ENCODE measurements at regions not wholly inside any gene's neighbourhood (a gene's known extent, or its start where the extent isn't known, plus 50 kb on each side); places are given as distances from the start of the nearest gene placed in this dataset.
"Not testable (repeated sequence)": the region's sequence is repeated elsewhere in the genome, so short reads cannot be mapped to it uniquely, and the experiment has no call there.

DNA sequence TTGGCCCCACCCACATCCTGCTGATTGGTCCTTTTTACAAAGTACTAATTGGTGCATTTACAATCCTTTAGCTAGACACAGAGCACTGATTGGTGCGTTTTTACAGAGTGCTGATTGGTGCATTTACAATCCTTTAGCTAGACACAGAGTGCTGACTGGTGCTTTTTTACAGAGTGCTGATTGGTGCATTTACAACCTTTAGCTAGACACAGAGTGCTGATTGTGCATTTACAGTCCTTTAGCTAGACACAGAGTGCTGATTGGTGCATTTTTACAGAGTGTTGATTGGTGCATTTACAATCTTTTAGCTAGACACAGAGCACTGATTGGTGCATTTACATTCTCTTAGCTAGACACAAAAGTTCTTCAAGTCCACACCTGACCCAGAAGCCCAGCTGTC is 144.2 kb upstream of the XIRP2 start:
- DNase-seq (ENCODE audit: low read depth in 2 of 2), result not testable (repeated sequence)

DNA sequence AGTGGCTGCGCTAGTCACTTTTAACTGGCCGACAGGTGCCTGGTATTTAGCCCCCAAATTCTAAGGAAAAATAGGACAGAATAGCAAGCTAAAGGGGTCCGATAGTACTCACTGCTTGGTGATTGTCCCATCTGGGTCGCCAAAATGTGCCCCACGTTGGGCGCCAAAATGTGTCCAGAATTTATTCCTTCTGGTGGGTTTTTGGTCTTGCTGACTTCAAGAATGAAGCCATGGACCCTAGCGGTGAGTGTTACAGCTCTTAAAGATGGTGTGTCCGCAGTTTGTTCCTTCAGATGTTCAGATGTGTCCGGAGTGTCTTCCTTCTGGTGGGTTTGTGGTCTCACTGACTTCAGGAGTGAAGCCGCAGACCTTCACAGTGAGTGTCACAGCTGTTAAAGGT is 144.8 kb upstream of the XIRP2 start:
- peak; percentile 1 for DNase-seq (ENCODE audit: low read depth in 2 of 2)

DNA sequence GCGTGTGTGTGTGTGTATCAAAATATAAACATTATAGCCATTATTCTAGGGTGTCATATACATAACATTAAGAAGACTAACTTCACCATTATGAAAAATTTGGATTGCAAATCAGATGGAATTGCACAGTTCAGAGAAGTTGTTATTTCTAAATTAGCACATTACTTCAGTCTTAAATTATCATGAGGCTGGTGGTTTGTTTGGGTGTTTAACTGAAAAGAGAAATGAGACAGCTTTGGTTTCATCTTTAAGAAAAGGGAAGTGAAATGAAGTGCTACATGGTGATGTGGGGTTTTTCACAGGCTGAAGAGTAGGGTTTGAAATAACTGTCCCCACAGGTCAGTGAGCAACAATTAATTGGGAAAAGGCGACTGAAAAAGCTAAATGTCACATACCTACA is 161.2 kb upstream of the XIRP2 start:
- DNase-seq (ENCODE audit: low read depth in 2 of 2), result no peak

DNA sequence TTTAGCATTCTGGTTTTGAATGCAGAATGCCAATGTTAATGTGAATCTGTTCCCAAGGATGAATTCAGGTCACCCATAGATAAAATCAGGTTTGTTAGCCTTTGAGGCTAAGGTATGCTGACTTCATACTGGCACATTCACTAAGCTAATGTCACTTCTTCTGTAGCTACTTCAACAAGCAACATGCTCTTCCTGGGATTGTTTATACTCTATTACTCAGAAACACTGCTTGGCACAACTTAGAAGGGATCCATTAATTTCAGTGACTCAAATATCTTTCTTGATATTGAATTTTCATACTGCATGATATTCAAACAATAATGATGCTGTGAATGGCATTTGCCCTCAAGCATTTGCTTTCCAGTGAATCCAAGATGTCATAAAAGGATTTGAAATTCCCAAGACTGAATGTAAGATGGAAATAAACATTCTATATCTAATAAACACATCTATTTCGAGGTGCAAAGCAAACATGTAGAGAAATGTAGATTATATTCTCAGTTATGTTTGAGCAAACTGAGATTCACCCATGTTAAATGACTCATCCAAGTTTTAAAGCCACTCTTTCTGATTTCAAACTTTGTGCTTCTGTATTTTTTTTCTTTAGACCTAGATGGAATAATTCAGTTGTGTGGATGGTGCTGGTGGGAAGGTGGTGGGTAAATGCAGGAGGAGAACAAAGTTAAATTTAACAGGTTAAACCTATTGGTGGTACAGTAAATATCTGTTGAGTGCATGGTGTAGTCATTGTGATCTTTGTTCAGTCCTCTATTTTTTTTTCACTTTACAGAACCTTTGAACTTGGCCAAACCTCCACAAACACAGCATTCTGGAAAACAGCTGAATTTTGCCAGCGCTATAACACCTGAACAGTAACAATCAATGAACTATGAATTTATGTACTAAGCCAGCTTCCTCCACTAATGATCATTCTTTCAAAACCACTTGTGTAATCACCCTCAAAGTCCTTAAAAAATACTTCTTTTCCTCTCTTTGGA is 162.1 kb upstream of the XIRP2 start:
- DNase-seq (ENCODE audit: low read depth in 2 of 2), result no peak

DNA sequence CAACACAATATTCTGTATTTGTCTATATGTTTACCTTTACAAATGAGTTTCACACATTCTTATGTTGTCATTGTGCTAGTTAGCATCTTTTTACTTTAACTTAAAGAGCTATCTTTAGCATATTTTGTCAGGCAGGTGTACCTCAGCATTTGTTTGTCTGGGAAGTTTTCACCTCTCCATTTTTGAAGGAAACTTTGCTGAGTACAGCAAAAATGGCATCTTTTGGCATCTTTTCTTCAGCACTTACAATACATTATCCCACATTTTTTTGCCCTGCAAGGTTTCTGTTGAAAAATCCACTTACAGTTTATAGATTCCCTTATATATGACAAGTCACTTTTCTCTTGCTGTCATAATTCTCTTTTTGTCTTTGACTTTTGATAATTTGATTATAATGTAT is 171.3 kb upstream of the XIRP2 start:
- DNase-seq (ENCODE audit: low read depth in 2 of 2), result no peak

DNA sequence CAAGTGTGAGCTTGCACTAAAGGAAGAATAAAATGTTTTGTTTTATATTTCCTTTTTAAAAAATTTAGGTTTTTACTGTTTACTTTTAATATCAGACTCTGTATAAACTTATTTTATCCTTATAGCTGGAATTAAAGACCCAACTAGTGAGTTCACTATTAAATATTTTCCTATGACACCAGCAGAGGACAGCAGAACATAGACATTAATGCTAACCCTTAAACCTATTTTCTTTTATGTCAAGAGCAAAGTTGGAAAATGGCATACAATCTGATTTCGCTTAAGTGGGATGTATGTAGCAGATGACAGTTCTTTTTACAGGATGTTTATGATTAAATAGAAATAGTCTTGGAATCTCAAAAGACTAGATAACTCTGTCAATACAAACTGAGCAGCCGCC is 188.2 kb upstream of the XIRP2 start:
- DNase-seq (ENCODE audit: low read depth in 2 of 2), result no peak

DNA sequence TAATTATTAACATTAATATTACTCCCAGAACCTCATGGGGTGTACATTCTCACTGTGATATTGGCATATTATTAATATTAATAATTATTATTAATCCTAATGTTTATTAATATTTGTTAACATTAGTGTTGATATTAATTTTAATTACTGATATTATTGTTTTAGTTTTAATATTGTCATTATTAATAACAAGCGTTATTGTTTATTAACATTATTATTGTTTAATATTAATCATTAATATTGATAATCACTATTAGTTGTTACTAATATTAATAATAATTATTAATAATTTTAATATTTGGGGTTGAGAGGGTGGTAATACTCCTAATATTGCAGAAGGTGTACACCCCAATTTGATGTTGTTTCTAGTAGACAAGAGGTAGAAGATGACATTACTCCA is 193.1 kb upstream of the XIRP2 start:
- no peak for DNase-seq (ENCODE audit: low read depth in 2 of 2)

DNA sequence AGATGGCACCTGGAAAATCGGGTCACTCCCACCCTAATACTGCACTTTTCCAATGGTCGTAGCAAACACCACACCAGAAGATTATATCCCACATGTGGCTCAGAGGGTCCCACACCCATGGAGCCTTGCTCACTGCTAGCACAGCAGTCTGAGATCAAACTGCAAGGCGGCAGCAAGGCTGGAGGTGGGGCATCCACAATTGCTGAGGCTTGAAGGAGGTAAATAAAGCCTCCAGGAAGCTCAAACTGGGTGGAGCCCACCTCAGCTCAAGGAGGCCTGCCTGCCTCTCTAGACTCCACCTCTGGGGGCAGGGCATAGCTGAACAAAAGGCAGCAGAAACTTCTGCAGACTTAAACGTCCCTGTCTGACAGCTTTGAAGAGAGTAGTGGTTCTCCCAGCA is 192.0 kb upstream of the SCN7A start:
- not testable (repeated sequence) for DNase-seq (ENCODE audit: low read depth in 2 of 2)

DNA sequence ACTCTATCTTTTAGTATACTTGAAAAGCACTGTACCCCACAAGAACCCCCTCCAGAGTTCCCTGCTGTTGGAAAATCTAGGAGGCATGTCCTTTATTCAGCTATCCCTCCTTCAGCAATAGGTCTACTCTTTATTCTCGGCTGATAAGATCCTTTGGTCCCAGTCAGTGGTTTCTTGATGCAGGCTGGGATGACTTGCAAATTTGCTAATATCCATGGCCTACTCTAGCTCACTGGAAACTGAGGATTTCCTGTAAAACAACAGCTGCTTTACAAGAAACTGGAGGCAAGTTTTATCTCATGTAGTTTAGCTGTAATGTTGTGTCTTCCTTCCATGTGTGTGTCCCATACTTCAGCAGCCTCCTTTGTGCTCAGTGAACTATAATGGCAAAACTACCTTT is 183.9 kb upstream of the SCN7A start:
- DNase-seq (ENCODE audit: low read depth in 2 of 2), result no peak

DNA sequence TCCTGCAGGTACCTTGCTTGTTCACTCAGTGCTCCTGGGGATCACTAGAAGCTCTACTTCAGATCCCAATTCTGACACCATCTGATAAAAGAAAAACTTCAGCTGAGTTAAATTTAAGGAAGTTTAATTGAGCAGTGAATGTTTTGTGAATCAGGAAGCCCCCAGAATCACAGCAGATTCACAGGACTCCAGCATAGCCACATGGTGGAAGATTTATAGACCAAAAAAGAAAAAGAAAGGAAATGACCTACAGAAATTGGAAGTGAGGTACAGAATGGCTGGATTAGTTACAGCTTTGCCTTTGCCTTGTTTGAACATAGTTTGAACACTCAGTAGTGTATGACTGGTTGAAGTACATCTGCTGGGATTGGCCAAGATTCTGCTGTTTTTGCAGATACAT is 182.7 kb upstream of the SCN7A start:
- DNase-seq (ENCODE audit: low read depth in 2 of 2), result no peak

DNA sequence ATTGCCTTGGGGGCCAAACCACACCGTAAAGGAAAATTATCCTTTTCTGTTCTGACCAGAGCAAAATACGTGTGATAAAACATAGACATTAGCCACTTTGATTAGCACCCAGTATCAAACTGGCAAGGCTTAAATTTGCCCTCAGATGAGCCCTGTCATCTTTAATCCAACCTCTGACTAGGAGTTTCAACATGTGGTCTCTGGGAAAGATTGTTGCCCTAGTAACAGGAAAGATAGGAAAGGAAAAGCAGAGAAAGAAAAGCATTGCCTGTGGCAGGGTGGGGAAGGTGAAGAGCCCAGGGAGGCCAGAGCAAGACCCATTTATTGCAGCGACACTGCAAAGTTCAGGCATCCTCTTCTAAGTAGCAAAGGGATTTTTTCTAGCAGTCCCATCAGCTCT is 181.5 kb upstream of the SCN7A start:
- DNase-seq (ENCODE audit: low read depth in 2 of 2), result no peak

DNA sequence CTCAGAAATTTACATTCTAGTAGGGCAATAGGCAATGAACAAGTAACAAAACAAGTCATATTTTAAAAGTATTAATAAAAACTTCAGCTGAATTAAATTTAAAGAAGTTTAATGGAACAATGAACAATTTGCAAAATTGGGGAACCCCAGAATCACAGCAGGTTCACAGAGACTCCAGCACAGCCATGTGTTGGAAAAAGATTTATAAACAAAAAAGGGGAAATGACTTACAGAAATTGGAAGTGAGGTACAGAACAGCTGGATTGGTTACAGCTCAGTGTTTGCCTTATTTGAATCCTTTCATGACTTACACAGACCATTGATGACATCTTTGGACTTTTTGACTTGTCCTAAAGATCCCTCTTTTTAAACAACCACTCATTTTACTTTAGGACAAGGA is 179.9 kb upstream of the SCN7A start:
- DNase-seq (ENCODE audit: low read depth in 2 of 2), result no peak

DNA sequence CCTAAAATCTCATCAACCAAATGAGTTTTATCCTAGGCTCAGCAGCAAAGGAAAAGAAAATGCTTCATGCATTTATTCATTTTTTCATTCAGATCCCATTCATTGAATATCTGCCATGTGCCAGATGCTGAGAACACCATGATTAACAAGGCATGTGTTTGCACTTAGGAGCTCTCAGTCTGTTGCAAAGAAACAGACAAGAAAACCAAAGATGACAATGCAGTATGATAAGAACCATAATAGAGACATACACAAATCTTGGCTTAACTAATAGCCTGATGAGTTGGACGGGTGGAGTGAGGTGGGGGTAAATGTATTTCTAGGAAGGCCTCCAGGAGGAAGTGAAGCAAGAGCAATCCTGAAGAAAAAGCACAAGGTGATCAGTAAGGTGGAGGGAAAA is 177.8 kb upstream of the SCN7A start:
- no peak for DNase-seq (ENCODE audit: low read depth in 2 of 2)

DNA sequence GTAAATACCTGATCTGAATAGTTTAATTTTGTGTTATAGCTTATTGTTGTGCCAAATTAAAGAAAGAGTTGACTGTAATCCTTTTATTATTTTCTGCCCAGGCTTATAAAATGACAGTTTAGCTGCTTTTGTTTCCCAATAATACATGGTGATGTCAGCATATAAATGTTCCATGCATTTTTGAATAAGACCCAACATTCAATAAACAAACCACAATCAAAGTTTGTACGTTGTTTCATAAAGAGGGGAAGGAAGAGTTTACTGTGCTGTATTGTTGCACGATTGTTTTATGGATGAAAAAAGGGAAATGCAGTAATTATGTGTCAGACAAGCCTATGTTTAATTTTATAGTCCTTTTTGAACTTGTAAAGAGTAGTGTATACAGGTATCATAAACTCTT is 177.2 kb upstream of the SCN7A start:
- DNase-seq (ENCODE audit: low read depth in 2 of 2), result no peak

DNA sequence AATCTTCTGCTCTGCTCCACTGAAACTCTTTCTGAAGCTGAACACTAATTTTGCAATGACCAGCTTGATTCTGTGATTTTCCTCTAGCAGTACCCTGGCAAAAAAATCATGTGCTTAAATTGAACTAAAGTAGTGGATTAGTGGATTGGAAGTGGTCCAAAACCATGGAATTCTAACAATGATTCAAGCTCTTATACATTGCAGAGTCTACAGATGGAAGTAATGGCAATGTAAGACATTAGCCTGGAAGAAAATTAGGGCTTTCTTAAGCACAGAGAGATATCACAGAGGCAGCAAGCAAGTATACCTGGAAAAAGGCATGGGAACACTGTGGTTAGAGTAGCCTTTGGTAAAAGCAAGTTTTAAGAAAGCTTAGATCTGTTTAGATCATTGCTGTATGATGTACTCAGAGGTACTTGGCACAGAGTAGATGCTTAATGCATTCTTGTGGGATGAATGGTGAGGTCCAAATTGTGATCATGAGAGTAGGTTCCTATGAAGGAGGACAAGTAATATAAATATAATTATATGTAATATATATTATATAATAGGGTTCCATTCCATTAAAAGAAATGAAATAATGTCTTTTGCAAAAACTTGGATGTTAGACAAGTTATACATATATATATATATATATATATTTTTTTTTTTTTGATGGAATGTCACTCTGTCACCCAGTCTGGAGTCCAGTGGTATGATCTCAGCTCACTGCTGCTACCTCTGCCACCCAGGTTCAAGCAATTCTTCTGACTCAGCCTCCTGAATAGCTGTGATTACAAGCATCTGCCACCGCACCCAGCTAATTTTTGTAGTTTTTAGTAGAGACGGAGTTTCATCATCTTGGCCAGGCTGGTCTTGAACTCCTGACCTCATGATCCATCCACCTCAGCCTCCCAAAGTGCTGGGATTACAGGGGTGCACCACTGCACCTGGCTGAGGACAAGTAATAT is 172.2 kb upstream of the SCN7A start:
- no peak for DNase-seq (ENCODE audit: low read depth in 2 of 2)

DNA sequence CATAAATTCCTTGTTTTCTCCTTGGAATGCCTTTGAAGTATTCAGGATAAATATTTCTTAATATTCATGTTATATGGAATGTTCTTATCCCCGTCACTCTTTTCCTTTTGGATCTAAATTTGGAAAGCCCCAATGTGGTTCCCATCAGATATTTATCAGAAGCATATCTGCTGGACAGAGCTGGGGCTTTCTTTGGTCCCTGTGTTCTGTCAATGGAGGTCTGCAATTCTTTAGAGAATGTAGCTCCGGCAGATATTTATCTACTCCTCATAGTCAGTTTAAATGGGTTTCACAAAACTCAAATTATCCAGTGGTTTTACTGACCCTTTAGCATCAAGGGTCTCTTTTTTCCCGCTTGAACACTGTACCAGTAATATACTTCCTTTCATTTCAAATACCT is 167.8 kb upstream of the SCN7A start:
- no peak for DNase-seq (ENCODE audit: low read depth in 2 of 2)

DNA sequence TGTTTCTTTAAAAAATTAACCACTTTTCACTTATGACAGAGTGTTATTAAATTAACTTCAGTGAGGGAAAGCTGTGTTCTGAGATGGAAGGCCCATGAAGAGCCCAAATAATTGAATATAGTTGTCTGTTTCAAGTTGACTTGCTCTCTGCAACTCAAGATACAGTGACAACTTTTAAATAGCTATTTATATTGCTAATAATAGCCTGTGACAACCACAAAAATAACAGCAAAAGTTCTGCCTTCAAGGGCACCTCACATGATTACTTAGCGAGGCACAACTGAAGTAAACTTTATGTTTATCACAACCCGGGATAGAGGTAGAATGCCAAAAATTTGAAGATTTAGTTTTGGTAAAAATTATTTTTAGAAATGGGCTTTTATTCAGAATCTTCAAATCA is 167.3 kb upstream of the SCN7A start:
- DNase-seq (ENCODE audit: low read depth in 2 of 2), result no peak

DNA sequence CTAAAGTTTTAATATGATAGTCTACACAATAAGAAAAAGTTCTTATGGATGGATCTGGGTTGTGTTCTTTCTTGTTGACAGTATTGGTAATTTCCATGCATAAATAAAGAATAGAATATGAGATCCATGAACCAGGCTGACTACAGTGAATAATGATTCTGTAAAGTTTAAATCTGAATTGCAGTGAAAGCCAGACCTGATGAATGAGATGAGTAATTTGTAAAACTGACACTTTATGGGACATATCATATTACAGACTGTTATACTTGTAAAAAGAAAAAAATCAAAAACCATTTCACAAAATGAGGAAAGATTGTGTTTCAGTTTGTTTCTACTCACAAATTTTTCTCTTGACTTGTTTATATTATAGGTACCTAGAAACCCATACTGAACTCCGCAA is 164.9 kb upstream of the SCN7A start:
- DNase-seq (ENCODE audit: low read depth in 2 of 2), result no peak

DNA sequence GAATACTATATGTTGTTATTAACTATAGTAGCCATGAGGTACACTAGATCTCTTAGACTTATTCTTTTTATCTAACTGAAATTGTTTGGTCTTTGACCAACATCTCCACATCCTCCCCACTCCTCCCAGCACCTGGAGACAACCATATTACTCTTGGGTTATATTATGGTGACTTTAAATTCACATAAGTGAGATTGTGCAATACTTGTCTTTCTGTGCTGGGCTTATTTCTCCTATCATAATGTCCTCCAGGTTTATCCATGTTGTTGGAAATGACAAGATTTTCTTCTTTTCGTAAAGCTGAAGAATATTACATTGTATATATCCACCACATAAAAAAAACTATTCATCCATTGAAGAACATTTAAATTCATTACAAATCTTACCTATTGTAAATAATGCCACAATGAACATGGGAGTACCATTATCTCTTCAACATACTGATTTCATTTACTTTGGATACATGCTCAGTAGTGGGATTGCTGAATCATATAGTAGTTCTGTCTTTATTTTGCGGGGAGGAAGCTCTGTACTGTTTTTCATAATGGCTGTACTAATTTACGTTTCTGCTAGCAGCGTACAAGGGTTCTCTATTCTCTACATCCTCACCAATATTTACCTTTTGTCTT is 159.2 kb upstream of the SCN7A start:
- peak in 1 of 2 donors; percentile 57 for DNase-seq (ENCODE audit: low read depth in 2 of 2)

DNA sequence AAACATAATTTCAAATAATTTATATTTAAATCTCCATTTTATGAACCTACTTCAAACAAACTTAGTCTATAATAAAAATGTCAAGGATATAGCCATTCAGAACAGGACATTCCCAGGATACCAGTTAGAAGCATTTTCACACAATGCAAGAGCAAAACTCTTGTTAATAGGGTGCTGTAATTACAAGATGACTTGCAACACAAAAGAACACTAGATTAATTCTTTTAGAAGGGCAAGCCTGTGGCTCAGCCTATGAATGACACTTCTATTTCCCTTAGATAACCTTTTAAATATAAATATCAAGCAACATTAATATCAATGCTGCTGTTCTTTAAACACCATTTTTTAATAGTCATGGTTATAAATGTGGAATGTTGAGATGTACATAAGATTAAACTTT is 157.9 kb upstream of the SCN7A start:
- DNase-seq (ENCODE audit: low read depth in 2 of 2), result no peak

DNA sequence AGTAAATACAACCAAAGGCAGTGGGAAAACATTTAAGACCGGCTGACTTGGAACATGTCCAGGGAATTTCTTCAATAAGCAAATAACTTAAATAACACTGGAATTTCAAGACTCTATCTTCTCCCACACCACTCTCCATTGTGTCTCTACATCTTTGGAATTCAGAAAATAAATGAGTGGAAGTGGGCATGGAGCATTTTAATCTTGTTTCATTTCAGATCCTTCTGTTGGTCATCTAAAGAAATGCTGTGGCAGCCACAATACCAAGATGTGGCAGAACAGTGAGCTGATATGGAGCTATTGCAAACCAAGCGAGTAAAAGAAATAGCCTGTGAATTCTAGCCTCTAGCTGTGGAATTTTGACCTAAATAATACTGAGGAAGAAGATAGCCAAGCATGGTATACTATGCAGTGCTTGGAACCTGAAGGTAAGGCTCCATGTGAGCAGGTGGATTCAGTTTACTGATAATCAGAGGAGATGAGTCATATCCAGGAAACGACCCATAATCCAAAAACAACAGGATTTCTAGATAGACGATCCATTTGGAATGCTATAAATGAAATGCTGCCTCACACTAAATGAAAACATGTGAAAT is 157.1 kb upstream of the SCN7A start:
- DNase-seq (ENCODE audit: low read depth in 2 of 2), result peak; percentile 1 to 49

DNA sequence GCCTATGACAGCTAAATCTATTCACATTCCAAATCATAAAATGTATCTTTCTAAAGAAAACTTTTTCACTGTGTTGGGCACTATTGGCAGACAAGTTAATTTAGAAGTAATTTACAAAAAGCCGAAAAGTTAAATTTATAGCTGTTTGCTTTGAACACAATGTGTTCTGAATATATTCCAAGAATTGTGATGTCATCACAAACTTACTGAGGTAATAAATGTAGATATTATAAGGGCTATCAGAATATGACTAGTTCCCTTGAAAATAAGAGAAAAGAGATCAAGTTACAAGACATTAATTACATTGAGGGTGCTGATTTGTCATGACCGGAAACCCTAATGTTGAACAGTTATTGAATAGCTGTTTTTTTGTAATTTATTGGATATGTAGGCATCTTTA is 153.9 kb upstream of the SCN7A start:
- no peak for DNase-seq (ENCODE audit: low read depth in 2 of 2)
